ENCODE measurements at regions not wholly inside any gene's neighbourhood (a gene's known extent, or its start where the extent isn't known, plus 50 kb on each side); places are given as distances from the start of the nearest gene placed in this dataset.
"Not testable (repeated sequence)": the region's sequence is repeated elsewhere in the genome, so short reads cannot be mapped to it uniquely, and the experiment has no call there.

DNA sequence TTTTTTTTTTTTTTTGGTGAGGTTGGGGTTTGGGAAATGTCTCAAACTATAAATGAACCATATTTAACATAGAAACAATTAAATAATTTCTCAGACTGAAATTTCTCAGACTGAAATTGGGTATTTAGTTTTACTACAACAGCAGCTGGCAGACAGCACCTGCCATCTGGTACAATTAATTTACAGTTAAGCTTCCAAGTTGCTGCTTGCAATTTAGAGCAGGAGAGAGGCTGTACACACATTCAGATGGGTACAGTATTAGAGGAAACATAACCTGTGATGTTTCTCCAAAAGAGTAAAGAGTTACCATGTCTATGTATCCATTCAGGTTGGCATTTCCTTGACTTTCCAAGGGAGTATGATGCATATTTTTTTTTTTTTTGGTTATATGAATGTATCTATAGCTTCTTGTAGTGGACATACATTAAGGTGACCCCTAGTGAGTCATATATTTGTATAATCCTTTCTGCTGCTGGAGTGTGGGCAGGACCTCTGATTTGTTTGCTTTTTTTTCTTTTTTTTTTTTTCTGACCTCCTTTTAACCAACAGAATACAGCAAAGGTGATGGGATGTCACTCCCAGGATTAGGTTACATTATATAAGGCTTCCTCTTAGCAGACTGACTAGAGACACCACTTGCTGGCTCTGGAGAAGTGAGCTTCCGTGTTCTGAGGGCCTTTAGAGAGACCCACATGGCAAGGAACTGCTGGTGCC lies 201.7 kb downstream of the PTH2R start:
- no peak for DNase-seq

- DNase-seq, result no peak
These were observed 202.7 kb downstream of the PTH2R start for GRCh38 chr2:208609166-208609804.

DNA sequence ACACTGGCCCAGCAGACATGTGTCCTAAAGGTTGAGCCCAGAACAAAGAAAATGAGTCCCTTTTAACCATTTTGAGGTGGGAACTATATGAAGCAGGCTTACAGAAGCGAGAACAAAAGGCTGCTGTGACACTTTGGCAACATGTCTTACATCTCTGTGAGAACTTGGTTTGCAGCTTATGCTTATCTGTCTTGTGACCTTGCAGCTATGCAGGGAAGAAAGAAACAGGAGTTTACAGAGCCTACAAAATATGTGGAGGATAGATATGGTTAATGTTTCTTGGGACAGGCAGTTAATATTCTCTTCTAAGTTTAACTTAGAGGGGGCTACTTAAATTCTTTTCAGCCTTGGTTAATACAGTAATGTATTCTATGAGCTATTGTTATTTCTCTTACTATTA lies 209.1 kb downstream of the PTH2R start:
- DNase-seq, result not testable (repeated sequence)

GRCh38 chr2:208618220-208618619 lies 211.6 kb downstream of the PTH2R start:
- DNase-seq, result no peak

- no peak for DNase-seq
These were observed 213.4 kb downstream of the PTH2R start for GRCh38 chr2:208619993-208620392.

DNA sequence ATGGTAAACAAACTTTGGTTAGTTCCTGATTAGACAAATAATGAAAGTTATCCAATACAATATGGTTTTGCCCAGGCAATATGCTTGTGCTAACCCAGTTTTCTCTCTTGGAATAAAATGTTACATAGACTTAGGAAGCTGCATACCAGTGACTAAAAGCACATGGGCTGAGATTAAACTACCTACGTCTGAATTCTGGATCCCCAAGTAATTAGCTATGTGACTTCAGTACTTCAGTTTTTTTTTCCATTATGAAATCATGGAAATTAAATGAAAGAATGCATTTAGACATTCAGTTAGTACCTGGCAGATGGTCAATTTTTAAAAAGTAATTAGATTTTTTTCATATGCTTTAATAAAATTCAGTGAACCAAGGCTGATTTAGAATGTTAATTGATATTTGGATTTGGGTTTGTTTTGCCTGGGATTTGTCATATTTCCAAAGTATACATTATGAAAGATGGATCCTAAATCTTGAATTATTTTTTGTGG lies 213.9 kb downstream of the PTH2R start:
- DNase-seq, result no peak

GRCh38 chr2:208627110-208627884 lies 220.7 kb downstream of the PTH2R start:
- no peak for DNase-seq

DNA sequence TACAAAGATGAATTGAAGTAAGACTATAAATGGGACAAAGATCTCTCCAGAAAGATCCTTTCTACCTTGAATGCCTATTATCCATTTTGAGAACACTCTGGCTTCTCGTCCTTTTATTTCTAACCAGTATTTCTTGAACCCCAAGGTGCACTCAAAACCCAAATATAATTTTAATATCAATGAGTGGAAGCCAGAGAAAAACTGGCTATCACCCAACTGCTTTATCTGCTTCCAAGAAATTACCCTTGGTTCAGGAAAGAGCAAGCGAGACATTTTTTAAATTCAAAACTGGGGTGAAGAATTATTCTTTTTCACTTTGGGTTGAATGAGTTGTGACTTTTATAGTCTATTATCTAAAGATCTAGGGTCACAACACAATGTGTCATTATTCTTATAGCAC lies 221.3 kb downstream of the PTH2R start:
- DNase-seq, result no peak

- DNase-seq, result no peak
These were observed 231.5 kb downstream of the PTH2R start for GRCh38 chr2:208638059-208638458.

DNA sequence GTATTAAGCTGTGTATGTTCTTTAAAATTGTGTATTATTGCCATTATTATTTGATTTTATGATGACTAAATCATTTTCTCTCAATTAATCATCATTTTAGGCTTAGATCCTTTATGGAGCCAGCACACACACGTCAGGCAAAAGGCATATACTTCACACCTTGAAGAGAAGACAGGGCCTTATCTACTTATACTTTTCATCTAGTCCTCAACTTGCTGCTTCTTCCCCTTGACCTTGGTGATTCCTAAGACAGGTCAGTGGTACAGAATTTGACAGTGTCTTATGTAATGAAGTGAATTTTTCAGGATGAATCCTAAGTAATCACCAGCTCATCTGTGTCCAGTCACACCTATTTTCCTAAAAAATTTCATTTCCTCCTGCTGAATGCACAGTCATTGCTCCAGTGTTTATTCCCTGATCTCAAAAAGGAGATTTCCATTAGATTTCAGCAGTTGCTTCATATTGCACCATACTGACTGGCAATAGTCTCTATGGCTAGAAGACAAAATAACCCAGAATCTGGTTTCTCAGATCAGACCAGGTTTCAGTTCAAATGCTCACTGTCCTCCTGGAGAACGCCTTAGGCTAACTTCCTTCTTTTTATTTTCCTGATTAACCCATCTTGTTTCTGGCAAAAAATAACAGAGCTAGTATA lies 235.7 kb downstream of the PTH2R start:
- DNase-seq, result no peak

DNA sequence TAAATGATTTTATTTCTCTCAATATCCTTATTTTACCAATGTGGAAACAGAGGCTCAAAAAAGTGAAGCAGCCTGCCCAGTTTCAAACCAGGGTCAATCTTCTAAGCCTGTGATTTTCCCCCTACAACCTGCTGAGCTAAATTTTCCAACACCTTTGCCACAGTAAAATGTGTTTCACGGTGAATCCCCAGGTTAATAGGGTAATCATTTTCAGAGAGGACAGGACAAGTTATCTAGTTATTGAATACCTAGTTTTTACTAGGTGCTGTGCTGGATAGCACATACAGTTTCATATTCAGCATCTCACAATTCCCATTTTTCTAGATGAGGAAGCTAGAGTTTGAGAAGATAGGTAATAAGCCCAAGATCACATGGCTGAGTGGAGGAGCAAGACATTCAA lies 236.6 kb downstream of the PTH2R start:
- DNase-seq, result no peak

GRCh38 chr2:208645226-208645625 lies 238.6 kb downstream of the PTH2R start:
- DNase-seq, result no peak

GRCh38 chr2:208648368-208648767 lies 241.8 kb downstream of the PTH2R start:
- no peak for DNase-seq

DNA sequence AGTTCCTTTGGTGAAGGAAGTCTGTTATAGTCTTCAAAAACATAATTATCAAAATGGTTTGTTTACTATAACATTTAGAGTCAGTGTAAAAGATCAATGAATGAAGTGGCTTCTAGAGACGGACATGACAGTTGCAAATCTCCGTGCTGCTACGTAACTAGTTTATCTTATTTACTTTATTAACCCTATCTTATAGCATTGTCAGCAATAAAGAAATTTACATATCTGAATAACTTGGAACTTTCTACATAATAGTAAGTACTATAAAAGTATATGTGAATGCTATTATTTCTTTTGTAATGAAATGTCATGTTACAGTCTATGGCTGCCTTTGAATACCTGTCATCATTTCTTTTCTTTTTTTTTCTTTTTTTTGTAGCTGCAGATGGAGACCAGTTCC lies 246.8 kb downstream of the PTH2R start:
- no peak for DNase-seq

GRCh38 chr2:208654056-208654455 lies 247.5 kb downstream of the PTH2R start:
- DNase-seq, result no peak

DNA sequence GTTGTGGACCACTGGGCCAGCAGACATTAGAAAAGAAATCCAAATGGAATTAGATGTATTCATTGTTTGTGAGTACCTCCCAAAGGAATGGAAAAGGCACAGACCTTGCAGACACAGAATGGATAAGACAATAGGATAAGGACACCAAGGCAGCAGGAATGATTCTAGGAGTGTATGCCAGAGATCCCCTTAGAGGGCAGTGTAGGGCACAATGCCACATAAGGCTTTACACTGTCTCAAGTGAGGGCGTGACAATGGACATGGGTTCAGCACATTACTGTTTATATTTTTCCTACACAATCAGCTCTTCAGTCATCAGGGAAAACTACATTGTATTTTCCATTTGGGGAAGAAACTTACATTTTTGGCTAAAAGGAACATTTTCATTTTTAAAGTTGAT lies 250.9 kb downstream of the PTH2R start:
- no peak for DNase-seq

GRCh38 chr2:208669394-208669793 lies 262.8 kb downstream of the PTH2R start:
- no peak for DNase-seq

DNA sequence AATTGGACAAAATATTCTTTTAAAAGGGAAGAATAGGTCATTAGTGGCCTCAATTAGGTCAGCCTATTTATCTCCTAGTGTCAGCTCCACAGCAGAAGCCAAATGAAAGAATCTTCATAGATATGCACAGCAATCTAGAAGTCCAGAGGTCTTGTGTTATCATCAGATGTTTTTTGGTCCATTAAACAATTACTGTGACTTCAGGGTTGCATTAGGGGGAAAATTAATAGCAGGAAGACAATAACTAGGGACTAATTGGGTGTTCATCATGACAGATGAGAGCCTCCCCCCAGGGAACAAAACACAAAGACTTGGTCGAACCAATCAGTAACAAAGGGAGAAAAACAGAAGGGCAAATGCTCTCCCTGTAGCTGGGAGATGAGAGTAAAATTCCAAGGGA lies 264.7 kb downstream of the PTH2R start:
- no peak for DNase-seq

DNA sequence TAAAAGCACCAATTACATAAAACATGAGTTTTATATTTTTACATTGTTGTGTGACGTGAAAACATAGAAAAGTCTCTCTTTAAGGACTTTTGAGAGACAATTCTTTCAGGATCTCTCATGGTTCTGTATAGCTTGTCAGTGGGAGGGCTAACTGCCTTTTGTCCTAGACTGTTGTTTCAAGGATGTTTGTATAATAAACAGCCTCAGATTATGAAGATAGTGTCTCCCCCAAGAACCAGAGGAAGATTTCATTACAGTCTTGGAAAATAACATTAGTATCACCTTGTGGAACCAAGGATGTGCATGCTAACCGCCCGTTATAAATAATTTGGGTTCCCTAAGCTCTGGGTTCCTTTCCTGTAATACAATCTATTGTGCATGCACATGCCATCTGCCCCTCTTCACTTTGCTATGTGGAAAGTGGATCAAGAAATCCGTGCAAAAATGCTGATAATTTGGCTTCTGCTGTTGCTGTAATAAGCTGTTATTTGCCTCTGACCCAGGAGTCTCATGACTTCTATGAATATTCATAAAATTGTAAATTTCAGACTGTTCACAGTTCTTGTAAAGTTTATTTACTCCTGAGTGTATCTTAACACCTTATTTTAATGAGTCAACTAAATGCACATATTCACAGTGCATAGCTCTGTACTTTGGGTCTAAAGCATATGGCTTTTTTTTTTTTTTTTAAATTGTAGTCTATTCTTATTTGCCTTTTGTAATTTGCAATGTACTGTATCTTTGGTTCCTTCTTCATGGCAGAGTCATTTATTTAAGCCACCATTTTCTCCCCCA lies 265.5 kb downstream of the PTH2R start:
- no peak for DNase-seq

- no peak for DNase-seq
These were observed 267.0 kb downstream of the PTH2R start for GRCh38 chr2:208673631-208674030.

DNA sequence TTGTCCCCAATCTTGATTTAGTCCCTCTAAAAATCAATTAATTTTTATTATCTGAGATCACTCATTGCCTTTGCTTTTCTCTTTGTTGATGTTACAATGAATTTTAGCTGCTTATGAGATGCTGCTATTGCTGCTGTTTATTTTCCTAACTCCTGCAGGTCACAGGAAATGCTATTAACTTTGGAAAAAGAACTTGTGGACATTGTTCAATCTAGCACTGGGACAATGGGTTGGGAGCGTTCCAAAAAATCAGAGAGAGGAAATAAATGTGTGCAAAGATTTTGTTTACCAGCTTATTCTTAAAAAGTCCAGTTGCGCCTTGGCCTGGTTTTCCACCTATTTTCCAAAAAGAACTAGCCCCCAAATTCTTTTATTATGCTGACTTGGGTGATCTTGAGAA lies 268.3 kb downstream of the PTH2R start:
- no peak for DNase-seq

GRCh38 chr2:208685929-208686328 lies 279.3 kb downstream of the PTH2R start:
- not testable (repeated sequence) for DNase-seq

DNA sequence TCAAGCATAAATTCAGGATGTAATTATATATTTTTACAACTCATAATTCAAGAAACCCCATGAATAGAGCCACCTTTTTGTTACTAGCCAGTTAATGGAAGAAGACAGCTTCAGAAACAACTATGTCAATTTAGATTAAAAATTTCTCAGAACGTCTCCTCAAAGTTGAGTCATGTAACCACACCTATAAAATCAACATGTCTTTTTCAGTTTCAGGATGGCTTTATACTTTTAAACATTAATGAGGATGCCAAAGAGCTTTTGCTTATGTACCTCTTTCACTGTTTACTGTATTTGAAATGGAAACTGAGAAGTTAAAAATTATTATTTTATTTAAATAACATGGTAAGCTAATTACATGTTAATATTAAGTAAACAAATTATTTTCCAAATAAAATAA lies 280.1 kb downstream of the PTH2R start:
- no peak for DNase-seq
